ENCODE measurements at regions not wholly inside any gene's neighbourhood (a gene's known extent, or its start where the extent isn't known, plus 50 kb on each side); places are given as distances from the start of the nearest gene placed in this dataset.

DNA sequence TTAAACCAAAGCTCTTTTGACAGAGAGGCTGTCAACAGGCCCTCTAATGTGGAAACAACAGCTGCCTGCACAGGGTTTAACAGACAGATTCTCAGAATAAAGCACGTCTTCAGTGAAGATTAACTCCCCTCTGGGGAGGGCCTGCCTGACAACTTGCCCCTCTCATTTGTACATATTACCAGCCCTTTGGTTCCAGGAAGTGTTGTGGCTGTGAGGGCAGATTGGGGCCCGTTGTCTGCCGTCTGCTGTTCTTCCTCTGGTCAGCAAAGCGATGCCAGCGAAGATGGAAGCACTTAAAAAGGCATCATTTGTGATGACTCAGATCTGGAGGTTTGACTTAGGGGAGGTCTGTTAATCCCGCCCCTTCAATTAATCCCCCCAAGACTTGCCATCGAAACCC, 177.0 kb upstream of the IRX6 start:
- H3K27ac ChIP-seq, result no peak overlapping the region
- TF ChIP-seq ZFX (IDR thresholded peaks at IDR 0.05; ENCODE audit: borderline replicate concordance), result no peak
- TF ChIP-seq, protein P1, sequence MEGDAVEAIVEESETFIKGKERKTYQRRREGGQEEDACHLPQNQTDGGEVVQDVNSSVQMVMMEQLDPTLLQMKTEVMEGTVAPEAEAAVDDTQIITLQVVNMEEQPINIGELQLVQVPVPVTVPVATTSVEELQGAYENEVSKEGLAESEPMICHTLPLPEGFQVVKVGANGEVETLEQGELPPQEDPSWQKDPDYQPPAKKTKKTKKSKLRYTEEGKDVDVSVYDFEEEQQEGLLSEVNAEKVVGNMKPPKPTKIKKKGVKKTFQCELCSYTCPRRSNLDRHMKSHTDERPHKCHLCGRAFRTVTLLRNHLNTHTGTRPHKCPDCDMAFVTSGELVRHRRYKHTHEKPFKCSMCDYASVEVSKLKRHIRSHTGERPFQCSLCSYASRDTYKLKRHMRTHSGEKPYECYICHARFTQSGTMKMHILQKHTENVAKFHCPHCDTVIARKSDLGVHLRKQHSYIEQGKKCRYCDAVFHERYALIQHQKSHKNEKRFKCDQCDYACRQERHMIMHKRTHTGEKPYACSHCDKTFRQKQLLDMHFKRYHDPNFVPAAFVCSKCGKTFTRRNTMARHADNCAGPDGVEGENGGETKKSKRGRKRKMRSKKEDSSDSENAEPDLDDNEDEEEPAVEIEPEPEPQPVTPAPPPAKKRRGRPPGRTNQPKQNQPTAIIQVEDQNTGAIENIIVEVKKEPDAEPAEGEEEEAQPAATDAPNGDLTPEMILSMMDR (IDR thresholded peaks at IDR 0.05), result no peak

DNA sequence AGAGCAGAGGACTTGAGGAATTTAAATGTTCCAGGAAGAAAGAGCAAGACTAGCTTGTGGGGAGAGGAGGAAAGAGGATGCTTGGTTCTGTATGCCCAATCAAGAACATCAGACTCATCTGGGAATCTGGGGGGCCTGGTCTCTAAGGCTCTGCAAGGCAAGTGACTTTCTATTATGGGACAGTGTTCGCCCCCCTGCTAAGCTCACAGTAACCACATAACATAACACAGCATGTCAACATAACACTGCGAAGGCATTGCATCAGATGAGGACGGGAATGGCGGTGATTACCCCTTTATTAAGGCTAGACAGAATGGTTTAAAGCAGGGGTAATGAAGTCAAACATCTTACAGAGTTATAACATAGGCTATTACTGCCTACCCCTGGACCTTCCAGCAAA, 176.6 kb upstream of the IRX6 start:
- H3K27ac ChIP-seq, result no peak overlapping the region
- TF ChIP-seq ZFX (IDR thresholded peaks at IDR 0.05; ENCODE audit: borderline replicate concordance), result no peak
- TF ChIP-seq, protein P1 (IDR thresholded peaks at IDR 0.05), result no peak

DNA sequence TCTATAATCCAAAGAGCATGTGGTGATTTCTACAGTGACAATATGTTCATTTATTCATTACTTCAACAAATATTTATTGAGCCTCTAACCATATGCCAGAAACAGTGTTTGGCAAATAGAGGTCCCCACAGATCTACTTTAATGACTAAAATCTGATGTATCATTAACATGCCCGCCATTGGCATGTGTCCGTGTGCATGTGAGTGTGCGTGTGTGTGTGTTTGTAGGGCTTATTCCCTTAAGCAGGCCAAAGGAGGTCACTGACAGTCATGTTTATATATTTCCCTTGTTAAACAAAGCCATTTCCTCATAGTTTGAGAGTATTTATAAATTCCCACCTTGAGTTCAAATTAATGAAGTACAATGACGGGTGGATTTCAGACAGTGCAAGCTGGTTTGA, 174.4 kb upstream of the IRX6 start:
- TF ChIP-seq, protein P1 (IDR thresholded peaks at IDR 0.05), result no peak
- TF ChIP-seq ZFX (IDR thresholded peaks at IDR 0.05; ENCODE audit: borderline replicate concordance), result no peak
- no peak overlapping the region for H3K27ac ChIP-seq

DNA sequence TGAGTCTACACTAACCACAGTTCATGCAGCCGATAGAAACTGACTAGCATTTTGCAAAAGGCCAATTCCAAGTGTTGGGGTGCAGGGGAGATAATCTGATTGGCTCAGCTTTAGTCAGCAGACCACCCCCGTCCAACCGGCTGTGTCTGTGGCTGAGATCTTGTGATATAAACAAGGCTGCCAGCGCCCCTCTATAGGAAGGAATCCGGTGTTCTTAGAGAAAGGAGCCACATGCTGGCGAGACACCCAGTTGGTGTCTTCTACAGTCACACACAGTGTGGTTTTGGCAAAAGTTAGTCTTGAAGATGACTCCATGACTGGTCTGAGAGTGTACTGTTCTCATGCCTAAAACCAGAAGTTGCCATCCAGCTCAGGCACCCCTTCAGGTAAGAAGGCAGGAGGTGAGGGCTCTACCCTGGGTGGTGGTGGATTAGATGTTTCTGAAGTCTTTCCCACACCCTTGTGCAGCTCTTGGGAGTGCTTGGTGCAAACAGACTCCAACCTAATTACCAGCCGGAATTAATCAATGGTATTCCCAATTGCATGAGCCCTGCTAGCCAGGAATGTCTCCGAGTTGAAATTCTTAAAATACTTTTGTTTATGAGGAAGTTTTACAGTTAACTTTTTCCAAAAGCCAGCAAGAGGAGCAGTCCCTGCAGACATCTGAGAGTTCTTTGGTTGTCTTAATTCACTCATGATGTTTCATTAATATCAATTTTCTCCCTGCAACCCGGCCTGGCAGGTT, 172.3 kb upstream of the IRX6 start:
- H3K27ac ChIP-seq, result no peak overlapping the region
- TF ChIP-seq, protein P1 (IDR thresholded peaks at IDR 0.05), result no peak
- TF ChIP-seq ZFX (IDR thresholded peaks at IDR 0.05; ENCODE audit: borderline replicate concordance), result no peak

DNA sequence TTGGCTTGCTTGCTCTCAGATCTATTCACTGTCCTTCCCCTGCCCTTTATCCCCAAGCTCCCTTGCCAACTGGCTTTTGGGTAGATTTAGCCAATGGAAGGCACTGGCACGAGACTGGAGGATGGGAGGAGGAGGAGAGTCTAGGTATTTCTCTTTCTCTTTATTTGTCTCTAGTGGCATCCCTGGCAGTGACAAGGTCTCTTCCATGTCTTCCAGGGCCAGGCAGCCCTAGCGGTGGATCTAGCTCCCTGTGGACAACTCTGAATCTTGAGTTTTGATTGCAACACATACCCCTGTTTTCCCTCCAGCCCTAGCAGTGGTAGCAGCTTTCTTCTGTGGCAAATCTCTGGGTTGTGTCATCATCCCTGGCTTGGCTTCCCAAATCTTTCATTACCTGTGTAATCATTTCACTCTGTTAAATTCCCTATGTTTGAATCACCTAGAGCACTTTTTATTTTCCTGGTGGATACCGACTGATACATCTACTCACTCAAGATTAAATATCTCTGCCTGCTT, 171.1 kb upstream of the IRX6 start:
- no peak for TF ChIP-seq ZFX (IDR thresholded peaks at IDR 0.05; ENCODE audit: borderline replicate concordance)
- TF ChIP-seq, protein P1 (IDR thresholded peaks at IDR 0.05), result no peak
- no peak overlapping the region for H3K27ac ChIP-seq

DNA sequence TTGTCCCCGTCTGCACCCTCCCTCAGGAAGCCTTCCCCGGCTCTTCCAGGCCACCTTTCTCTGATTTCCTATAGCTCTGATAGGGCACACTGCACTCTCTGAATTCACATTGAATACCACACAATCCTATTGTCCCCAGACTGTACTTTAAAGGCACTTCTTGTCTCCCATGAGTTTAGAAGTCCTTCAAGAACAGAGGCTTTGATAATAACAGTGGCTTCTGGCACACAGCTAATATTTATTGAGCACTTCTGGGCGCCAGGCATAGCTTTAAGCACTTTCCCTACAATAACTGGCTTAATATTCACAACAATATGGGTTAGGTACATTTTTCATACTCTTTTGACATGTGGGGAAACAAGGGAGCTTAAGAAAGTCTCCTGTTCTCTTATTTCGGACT, 169.7 kb upstream of the IRX6 start:
- TF ChIP-seq, protein P1 (IDR thresholded peaks at IDR 0.05), result no peak
- no peak for TF ChIP-seq ZFX (IDR thresholded peaks at IDR 0.05; ENCODE audit: borderline replicate concordance)
- no peak overlapping the region for H3K27ac ChIP-seq

DNA sequence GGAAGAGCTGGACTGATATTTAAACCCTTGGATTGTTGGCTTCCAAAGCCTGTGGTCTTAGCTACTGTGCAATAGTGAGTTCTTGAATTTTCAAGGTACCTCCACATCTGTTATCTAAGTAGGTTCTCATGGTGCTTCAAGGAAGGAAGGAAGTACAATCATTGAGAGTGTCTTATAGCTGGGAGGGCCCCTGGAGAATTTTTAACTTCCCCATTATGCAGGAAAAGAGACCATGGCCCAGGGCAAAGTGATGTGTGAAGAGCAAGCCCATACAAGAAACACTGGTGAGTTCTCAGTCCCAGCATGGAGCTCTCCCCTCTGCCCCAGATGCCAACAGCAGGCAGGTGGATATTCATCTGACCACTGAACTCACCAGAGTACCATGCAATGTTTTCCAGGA, 169.0 kb upstream of the IRX6 start:
- TF ChIP-seq, protein P1 (IDR thresholded peaks at IDR 0.05), result no peak
- no peak for TF ChIP-seq ZFX (IDR thresholded peaks at IDR 0.05; ENCODE audit: borderline replicate concordance)
- no peak overlapping the region for H3K27ac ChIP-seq

Data from 22Rv1 (cell line).